ENCODE measurements at regions not wholly inside any gene's neighbourhood (a gene's known extent, or its start where the extent isn't known, plus 50 kb on each side); places are given as distances from the start of the nearest gene placed in this dataset.

DNA sequence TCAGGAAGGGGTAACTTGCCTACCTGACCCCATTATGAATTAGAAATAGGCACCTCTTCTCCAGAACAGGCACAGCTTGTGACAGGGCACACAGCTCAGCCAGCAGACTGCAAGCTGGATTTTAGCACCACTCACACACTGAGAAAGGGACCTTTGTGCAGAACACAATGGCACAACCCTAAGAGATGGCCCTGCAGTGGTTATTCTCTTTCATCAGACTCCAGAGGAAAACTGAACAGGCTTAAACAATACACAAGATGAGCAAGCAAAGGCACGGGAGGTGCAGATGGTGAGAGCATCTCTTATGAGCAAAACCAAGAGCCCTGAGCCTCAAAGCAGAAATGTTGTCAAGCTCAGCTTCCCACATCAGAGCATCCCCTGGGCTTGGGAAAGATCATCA lies 93.8 kb upstream of the LRRC55 start:
- no peak for TF ChIP-seq CTCF (conservative IDR thresholded peaks at IDR 0.05 in 1 of 2, IDR thresholded peaks at IDR 0.05 in 1 of 2; ENCODE audit: extremely low read depth in 1 of 2, insufficient read depth in 1 of 2, low read depth in 1 of 2, low read length in 2 of 2)
- no peak for TF ChIP-seq EZH2 (IDR thresholded peaks at IDR 0.05; ENCODE audit: borderline replicate concordance, low read length)

All from mammary epithelial cell (primary cell).